Right atrium auricular region (tissue), 2 donors: ENCODE measurements at regions not wholly inside any gene's neighbourhood (a gene's known extent, or its start where the extent isn't known, plus 50 kb on each side); places are given as distances from the start of the nearest gene placed in this dataset.

Source experiments
- DNase-seq: peaks from one replicate; pipeline ENCODE4 v3.0.0-alpha.2; 2019; ENCODE audit warnings: low spot score
- H3K27ac ChIP-seq, 2 donors: fragments of 200-600 bp; sonication (generic); 1 replicate in 1 of 2; 2 replicates in 1 of 2; pipeline ENCODE4 v1.5.1; 2016 to 2019
- H3K27me3 ChIP-seq, 2 donors: fragments of 200-600 bp; sonication (generic); one replicate each; pipeline versions ENCODE4 v1.5.1 to v1.6.0; 2017 to 2019
- H3K36me3 ChIP-seq: fragments of 200-600 bp; sonication (generic); one replicate; pipeline ENCODE4 v1.5.1; 2016
- H3K4me1 ChIP-seq, 2 donors: fragments of 200-600 bp; sonication (generic); one replicate each; pipeline versions ENCODE4 v1.5.1 to v1.6.0; 2017 to 2019
- H3K4me3 ChIP-seq, 2 donors: fragments of 200-600 bp; sonication (generic); 1 replicate in 1 of 2; 2 replicates in 1 of 2; pipeline ENCODE4 v1.5.1; 2017 to 2019; ENCODE audit warnings: mild to moderate bottlenecking in 1 of 2, moderate library complexity in 1 of 2
- H3K9me3 ChIP-seq, 2 donors: fragments of 200-600 bp; sonication (generic); one replicate each; pipeline ENCODE4 v1.5.1; 2019
- TF ChIP-seq, protein P1 (sequence below), 2 donors: fragments of 200-600 bp; sonication (generic); IDR thresholded peaks; one replicate each; pipeline ENCODE4 v1.5.1; 2019; ENCODE audit warnings: antibody characterized with exemption in 2 of 2

- TF ChIP-seq, protein P1, sequence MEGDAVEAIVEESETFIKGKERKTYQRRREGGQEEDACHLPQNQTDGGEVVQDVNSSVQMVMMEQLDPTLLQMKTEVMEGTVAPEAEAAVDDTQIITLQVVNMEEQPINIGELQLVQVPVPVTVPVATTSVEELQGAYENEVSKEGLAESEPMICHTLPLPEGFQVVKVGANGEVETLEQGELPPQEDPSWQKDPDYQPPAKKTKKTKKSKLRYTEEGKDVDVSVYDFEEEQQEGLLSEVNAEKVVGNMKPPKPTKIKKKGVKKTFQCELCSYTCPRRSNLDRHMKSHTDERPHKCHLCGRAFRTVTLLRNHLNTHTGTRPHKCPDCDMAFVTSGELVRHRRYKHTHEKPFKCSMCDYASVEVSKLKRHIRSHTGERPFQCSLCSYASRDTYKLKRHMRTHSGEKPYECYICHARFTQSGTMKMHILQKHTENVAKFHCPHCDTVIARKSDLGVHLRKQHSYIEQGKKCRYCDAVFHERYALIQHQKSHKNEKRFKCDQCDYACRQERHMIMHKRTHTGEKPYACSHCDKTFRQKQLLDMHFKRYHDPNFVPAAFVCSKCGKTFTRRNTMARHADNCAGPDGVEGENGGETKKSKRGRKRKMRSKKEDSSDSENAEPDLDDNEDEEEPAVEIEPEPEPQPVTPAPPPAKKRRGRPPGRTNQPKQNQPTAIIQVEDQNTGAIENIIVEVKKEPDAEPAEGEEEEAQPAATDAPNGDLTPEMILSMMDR (IDR thresholded peaks at IDR 0.05) = no peak
- Histone ChIP-seq H3K36me3 (no peaks in the 10 kb centered on the region), H3K4me1 (no peaks in the 10 kb centered on the region), H3K4me3 (no peak overlapping the region), H3K9me3 (no peaks in the 10 kb centered on the region), H3K27ac (no peak overlapping the region), H3K27me3 (no peaks in the 10 kb centered on the region)
- no peak for DNase-seq
These were observed 196.0 kb upstream of the GPR12 start for GRCh38 chr13:26956522-26957142.

DNA sequence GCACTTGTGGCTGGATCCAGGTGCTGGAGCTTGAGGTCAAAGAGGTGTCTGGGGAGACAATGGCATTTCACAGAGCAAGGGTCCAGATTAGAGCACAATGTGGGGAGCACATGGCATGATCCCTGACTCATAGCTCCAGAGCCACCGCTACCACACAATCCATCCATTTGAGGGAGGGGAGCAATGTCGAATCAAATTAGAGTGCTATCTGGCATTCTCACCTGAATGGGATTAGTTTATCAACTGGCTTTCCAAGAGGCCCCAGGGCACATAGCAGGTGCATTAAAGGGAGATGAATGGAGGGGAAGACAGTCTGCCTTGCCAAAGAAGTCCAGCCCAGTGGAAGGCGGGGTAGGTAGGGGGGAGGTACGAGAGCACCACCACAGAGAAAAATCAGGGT is 194.4 kb upstream of the GPR12 start:
- H3K27ac ChIP-seq = no peak overlapping the region
- H3K36me3 ChIP-seq = no peaks in the 10 kb centered on the region
- no peaks in the 10 kb centered on the region for H3K9me3 ChIP-seq
- no peak for DNase-seq
- no peaks in the 10 kb centered on the region for H3K4me1 ChIP-seq
- TF ChIP-seq, protein P1 (IDR thresholded peaks at IDR 0.05) = no peak
- H3K4me3 ChIP-seq = no peak overlapping the region
- no peaks in the 10 kb centered on the region for H3K27me3 ChIP-seq

GRCh38 chr13:26953291-26953690 is 192.7 kb upstream of the GPR12 start:
- TF ChIP-seq, protein P1 (IDR thresholded peaks at IDR 0.05) = no peak
- DNase-seq = no peak
- no peaks in the 10 kb centered on the region for H3K9me3 ChIP-seq
- H3K36me3 ChIP-seq = no peaks in the 10 kb centered on the region
- H3K4me1 ChIP-seq = no peaks in the 10 kb centered on the region
- no peak overlapping the region for H3K4me3 ChIP-seq
- H3K27me3 ChIP-seq = no peaks in the 10 kb centered on the region
- H3K27ac ChIP-seq = no peak overlapping the region

- no peaks in the 10 kb centered on the region for H3K9me3 ChIP-seq
- H3K36me3 ChIP-seq = no peaks in the 10 kb centered on the region
- TF ChIP-seq, protein P1 (IDR thresholded peaks at IDR 0.05) = no peak
- no peaks in the 10 kb centered on the region for H3K4me1 ChIP-seq
- DNase-seq = no peak
- H3K27me3 ChIP-seq = no peaks in the 10 kb centered on the region
- H3K4me3 ChIP-seq = no peak overlapping the region
- H3K27ac ChIP-seq = no peak overlapping the region
These were observed 192.1 kb upstream of the GPR12 start for GRCh38 chr13:26952551-26953143.

- H3K27me3 ChIP-seq = no peaks in the 10 kb centered on the region
- no peak overlapping the region for H3K4me3 ChIP-seq
- no peaks in the 10 kb centered on the region for H3K36me3 ChIP-seq
- no peaks in the 10 kb centered on the region for H3K4me1 ChIP-seq
- peak overlapping the region in 1 of 2 donors; percentile 58 for H3K27ac ChIP-seq
- DNase-seq = no peak
- no peaks in the 10 kb centered on the region for H3K9me3 ChIP-seq
- TF ChIP-seq, protein P1 (IDR thresholded peaks at IDR 0.05) = no peak
These were observed 191.1 kb upstream of the GPR12 start for GRCh38 chr13:26951581-26952177.
